OCI-LY7 (cell line): ENCODE measurements at regions not wholly inside any gene's neighbourhood (a gene's known extent, or its start where the extent isn't known, plus 50 kb on each side); places are given as distances from the start of the nearest gene placed in this dataset.

Experiments
- BruUV-seq: library from RNA; stranded (reverse); fragments of 400-500 nt; replicated peaks from 2 replicates; lab custom pipeline; 2021; lab: Mats Ljungman, UMichigan
- CTCF ChIA-PET: fragments of 300-600 bp; sonication (Branson Sonifier 250); formaldehyde crosslinking; loops from one replicate; lab custom pipeline; 2022; ENCODE audit warnings: antibody characterized with exemption; ENCODE audit not compliant: unreplicated experiment; lab: Charles Lee
- POLR2A ChIA-PET: fragments of 300-600 bp; sonication (Branson Sonifier 250); formaldehyde crosslinking; loops from one replicate; lab custom pipeline; 2022; ENCODE audit warnings: antibody characterized with exemption; lab: Charles Lee
- DNase-seq: peaks from one replicate; pipeline ENCODE4 v3.0.0-alpha.2; 2015; ENCODE audit warnings: low spot score
- H2AFZ ChIP-seq: fragments of 200-600 bp; sonication (generic), shearing (Covaris generic); 2 replicates; pipeline ENCODE4 v1.6.1; 2014; ENCODE audit warnings: mild to moderate bottlenecking, antibody characterized with exemption, low read length, moderate library complexity
- H3K27ac ChIP-seq: fragments of 200-600 bp; sonication (generic); 2 replicates; pipeline ENCODE4 v1.5.1; 2014; ENCODE audit warnings: mixed run types, low read depth, mild to moderate bottlenecking, moderate library complexity, low read length, inconsistent platforms; ENCODE audit not compliant: poor library complexity, severe bottlenecking
- H3K36me3 ChIP-seq: fragments of 200-600 bp; sonication (generic); 2 replicates; pipeline ENCODE4 v1.6.1; 2014; ENCODE audit warnings: mild to moderate bottlenecking, antibody characterized with exemption, low read length, moderate library complexity, mixed read lengths; ENCODE audit not compliant: insufficient read depth
- H3K4me1 ChIP-seq: fragments of 200-600 bp; sonication (generic); 2 replicates; pipeline ENCODE4 v1.5.1; 2014; ENCODE audit warnings: mild to moderate bottlenecking, low read length; ENCODE audit not compliant: insufficient read depth, poor library complexity, severe bottlenecking
- H3K4me2 ChIP-seq: fragments of 200-600 bp; sonication (generic); 2 replicates; pipeline ENCODE4 v1.6.1; 2014; ENCODE audit warnings: mild to moderate bottlenecking, low read length
- H3K4me3 ChIP-seq: fragments of 200-600 bp; sonication (generic); 2 replicates; pipeline ENCODE4 v1.5.1; 2014; ENCODE audit warnings: mild to moderate bottlenecking, low read depth, low read length; ENCODE audit not compliant: poor library complexity, severe bottlenecking
- H3K79me2 ChIP-seq: fragments of 200-600 bp; sonication (generic); 2 replicates; pipeline ENCODE4 v1.6.1; 2016; ENCODE audit warnings: low read depth, mild to moderate bottlenecking, low read length, moderate library complexity, mixed read lengths; ENCODE audit not compliant: insufficient read depth
- H3K9me2 ChIP-seq: fragments of 200-600 bp; sonication (generic); 2 replicates; pipeline ENCODE4 v1.6.1; 2016; ENCODE audit warnings: mild to moderate bottlenecking, low read length, mixed read lengths; ENCODE audit not compliant: insufficient read depth
- H3K9me3 ChIP-seq: fragments of 200-600 bp; sonication (generic); 2 replicates; pipeline ENCODE4 v1.6.1; 2014; ENCODE audit warnings: mild to moderate bottlenecking, mixed run types, low read length, mixed read lengths
- H4K20me1 ChIP-seq: fragments of 200-600 bp; sonication (generic); 2 replicates; pipeline ENCODE4 v1.6.1; 2014; ENCODE audit warnings: mild to moderate bottlenecking, antibody characterized with exemption, low read length, moderate library complexity, mixed read lengths; ENCODE audit not compliant: insufficient read depth
- EZH2phosphoT487 ChIP-seq: fragments of 200-600 bp; sonication (generic); IDR thresholded peaks from 2 replicates; pipeline ENCODE4 v1.6.1; 2018; ENCODE audit warnings: low read depth, borderline replicate concordance, mild to moderate bottlenecking, mixed run types, antibody characterized with exemption, low read length, moderate library complexity, mixed read lengths
- intact Hi-C: fragments of 100-400 bp; cut with micrococcal nuclease; formaldehyde crosslinking; loops from one replicate; pipeline ENCODE4 v1.10.0; 2022; ENCODE audit not compliant: unreplicated experiment
- TF ChIP-seq, protein P1 (sequence below): fragments of 200-600 bp; sonication (generic); conservative IDR thresholded peaks from 2 replicates; pipeline ENCODE4 v1.5.1; 2014; ENCODE audit warnings: mild to moderate bottlenecking, antibody characterized with exemption, low read length, moderate library complexity, mixed read lengths

DNA sequence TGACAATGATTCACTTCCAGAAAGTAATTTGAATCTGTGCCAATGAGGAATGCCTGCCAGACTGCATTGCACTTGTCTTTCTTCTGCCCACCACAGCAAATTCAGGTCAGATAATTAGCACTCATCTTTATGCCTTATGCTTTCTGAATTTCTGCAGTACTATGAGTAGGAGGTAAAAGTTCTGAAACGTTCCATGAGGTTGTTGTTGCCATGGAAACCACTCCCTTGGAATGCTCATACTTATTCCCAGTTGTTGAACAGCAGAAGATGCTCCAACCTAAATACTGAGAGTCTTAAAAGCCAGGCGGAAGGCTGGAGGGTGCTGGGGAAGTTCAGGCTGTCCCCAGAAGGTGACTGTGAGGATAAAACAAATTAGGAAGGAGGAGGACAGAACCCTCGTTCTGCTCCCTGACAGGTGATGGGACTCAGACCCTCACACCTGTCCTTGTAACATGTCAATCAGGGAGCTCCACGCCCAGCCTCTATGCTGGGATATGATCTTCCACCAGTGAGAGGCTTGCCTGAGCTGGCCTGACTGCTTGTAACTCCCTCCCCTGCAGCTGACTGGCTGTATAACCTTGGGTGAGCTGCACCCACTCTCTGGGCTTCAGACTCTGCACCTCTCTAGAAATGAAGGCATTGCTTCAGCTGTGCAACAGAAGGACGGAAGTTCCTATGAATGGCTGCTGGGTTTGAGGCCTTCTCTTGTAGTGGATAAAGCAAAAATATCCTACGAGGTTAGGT, 554.3 kb upstream of the MGMT start:
- no peaks in the 10 kb centered on the region for H4K20me1 ChIP-seq
- H3K4me1 ChIP-seq: no peaks in the 10 kb centered on the region
- no peak overlapping the region for H2AFZ ChIP-seq
- CTCF ChIA-PET: no interaction called here
- no peaks in the 10 kb centered on the region for H3K36me3 ChIP-seq
- TF ChIP-seq, protein P1, sequence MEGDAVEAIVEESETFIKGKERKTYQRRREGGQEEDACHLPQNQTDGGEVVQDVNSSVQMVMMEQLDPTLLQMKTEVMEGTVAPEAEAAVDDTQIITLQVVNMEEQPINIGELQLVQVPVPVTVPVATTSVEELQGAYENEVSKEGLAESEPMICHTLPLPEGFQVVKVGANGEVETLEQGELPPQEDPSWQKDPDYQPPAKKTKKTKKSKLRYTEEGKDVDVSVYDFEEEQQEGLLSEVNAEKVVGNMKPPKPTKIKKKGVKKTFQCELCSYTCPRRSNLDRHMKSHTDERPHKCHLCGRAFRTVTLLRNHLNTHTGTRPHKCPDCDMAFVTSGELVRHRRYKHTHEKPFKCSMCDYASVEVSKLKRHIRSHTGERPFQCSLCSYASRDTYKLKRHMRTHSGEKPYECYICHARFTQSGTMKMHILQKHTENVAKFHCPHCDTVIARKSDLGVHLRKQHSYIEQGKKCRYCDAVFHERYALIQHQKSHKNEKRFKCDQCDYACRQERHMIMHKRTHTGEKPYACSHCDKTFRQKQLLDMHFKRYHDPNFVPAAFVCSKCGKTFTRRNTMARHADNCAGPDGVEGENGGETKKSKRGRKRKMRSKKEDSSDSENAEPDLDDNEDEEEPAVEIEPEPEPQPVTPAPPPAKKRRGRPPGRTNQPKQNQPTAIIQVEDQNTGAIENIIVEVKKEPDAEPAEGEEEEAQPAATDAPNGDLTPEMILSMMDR: no peak
- no peak for TF ChIP-seq EZH2phosphoT487
- no peak overlapping the region for H3K4me2 ChIP-seq
- no peak overlapping the region for H3K4me3 ChIP-seq
- POLR2A ChIA-PET: no interaction called here
- no peak overlapping the region for H3K27ac ChIP-seq
- H3K9me2 ChIP-seq: no peaks in the 10 kb centered on the region
- DNase-seq: no peak
- no TSS peak for BruUV-seq
- no peaks in the 10 kb centered on the region for H3K9me3 ChIP-seq
- H3K79me2 ChIP-seq: no peaks in the 10 kb centered on the region
- intact Hi-C loops: no loop called here

DNA sequence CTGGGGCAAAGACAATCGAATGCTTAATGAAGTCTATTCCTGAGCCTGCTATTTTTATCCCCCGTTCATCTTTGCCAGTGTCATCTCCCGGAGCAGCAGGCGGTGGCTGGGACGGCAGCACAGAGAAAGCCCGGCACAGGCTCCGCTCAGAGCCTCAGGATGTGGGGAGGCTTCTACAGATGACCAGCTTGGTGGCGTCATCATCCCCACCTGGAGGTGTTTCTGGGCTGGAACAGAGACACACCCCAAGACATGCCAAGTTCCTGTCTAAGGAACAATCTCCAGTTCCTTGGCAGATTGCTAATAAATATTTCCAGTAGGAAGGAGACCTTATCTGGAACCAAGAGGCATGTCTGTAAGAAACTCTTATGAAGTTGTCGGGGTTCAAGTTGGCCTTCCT, 552.4 kb upstream of the MGMT start:
- no peak overlapping the region for H2AFZ ChIP-seq
- H3K9me2 ChIP-seq: no peaks in the 10 kb centered on the region
- intact Hi-C loops: no loop called here
- BruUV-seq: no TSS peak
- CTCF ChIA-PET: no interaction called here
- DNase-seq: no peak
- no peaks in the 10 kb centered on the region for H3K4me1 ChIP-seq
- no peak overlapping the region for H3K27ac ChIP-seq
- H4K20me1 ChIP-seq: no peaks in the 10 kb centered on the region
- no peaks in the 10 kb centered on the region for H3K9me3 ChIP-seq
- H3K4me2 ChIP-seq: no peak overlapping the region
- no peaks in the 10 kb centered on the region for H3K79me2 ChIP-seq
- POLR2A ChIA-PET: no interaction called here
- no peak overlapping the region for H3K4me3 ChIP-seq
- TF ChIP-seq, protein P1: no peak
- no peak for TF ChIP-seq EZH2phosphoT487
- H3K36me3 ChIP-seq: no peaks in the 10 kb centered on the region

DNA sequence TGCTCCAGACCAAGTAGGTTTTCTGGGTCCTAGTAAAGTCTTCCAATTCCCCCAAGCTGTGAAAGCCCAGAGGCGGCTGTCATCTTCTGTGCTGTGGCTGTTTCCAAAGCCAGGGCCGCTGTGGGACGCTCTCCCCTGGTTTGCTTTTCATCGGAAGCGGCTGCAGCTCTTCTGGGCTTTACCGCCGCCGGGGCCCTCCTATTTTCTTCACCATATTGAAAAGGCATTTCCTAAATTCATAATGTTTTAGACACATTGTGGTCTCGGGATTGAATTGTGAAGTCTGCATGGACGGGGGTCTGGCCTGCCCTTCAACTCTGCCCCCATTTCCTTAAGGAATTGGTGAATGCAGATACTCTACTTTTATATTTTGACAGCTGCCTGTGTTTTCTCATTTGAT, 551.4 kb upstream of the MGMT start:
- H3K4me1 ChIP-seq: no peaks in the 10 kb centered on the region
- no peak overlapping the region for H3K4me2 ChIP-seq
- H3K79me2 ChIP-seq: no peaks in the 10 kb centered on the region
- ChIA-PET POLR2A (no interaction called here), CTCF (no interaction called here)
- no peak overlapping the region for H3K4me3 ChIP-seq
- no TSS peak for BruUV-seq
- TF ChIP-seq, protein P1: no peak
- TF ChIP-seq EZH2phosphoT487: no peak
- no peaks in the 10 kb centered on the region for H3K9me3 ChIP-seq
- no peaks in the 10 kb centered on the region for H3K9me2 ChIP-seq
- intact Hi-C loops: no loop called here
- no peak overlapping the region for H2AFZ ChIP-seq
- H3K36me3 ChIP-seq: no peaks in the 10 kb centered on the region
- no peak for DNase-seq
- H3K27ac ChIP-seq: no peak overlapping the region
- no peaks in the 10 kb centered on the region for H4K20me1 ChIP-seq
